NCI-H526 (cell line): ENCODE measurements at regions not wholly inside any gene's neighbourhood (a gene's known extent, or its start where the extent isn't known, plus 50 kb on each side); places are given as distances from the start of the nearest gene placed in this dataset.
A peak's percentile ranks its signal among the peaks of the same experiment; 100 is the strongest.

Experiments used
- DNase-seq, 2 experiments: peaks; one replicate each; lab custom pipeline; 2025; lab: John Stamatoyannopoulos, UW

GRCh38 chr20:63116412-63117106 lies 99.4 kb downstream of the YTHDF1 start:
- no peak for DNase-seq

GRCh38 chr20:63115651-63116411 lies 100.1 kb downstream of the YTHDF1 start:
- no peak for DNase-seq

- peak in 1 of 2 experiments; percentile 41 for DNase-seq
Measured at GRCh38 chr20:63114693-63115311, 101.1 kb downstream of the YTHDF1 start.

GRCh38 chr20:63114006-63114692 lies 101.8 kb downstream of the YTHDF1 start:
- DNase-seq, result no peak

- no peak for DNase-seq
Measured at GRCh38 chr20:63112491-63113219, 103.3 kb downstream of the YTHDF1 start.

GRCh38 chr20:63108247-63108646 lies 101.5 kb upstream of the BHLHE23 start:
- no peak for DNase-seq

GRCh38 chr20:63107449-63108200 lies 100.9 kb upstream of the BHLHE23 start:
- no peak for DNase-seq

GRCh38 chr20:63106765-63107448 lies 100.1 kb upstream of the BHLHE23 start:
- DNase-seq, result no peak

- DNase-seq, result no peak
Measured at GRCh38 chr20:63106108-63106764, 99.5 kb upstream of the BHLHE23 start.

GRCh38 chr20:63105211-63106107 lies 98.7 kb upstream of the BHLHE23 start:
- DNase-seq, result no peak

- no peak for DNase-seq
Measured at GRCh38 chr20:63104312-63105181, 97.8 kb upstream of the BHLHE23 start.

- no peak for DNase-seq
Measured at GRCh38 chr20:63103402-63104311, 96.9 kb upstream of the BHLHE23 start.

GRCh38 chr20:63102721-63103375 lies 96.1 kb upstream of the BHLHE23 start:
- DNase-seq, result peak in 1 of 2 experiments; percentile 52

- peak; percentile 68 to 82 for DNase-seq
Measured at GRCh38 chr20:63101781-63102720, 95.3 kb upstream of the BHLHE23 start.
